ENCODE measurements at regions not wholly inside any gene's neighbourhood (a gene's known extent, or its start where the extent isn't known, plus 50 kb on each side); places are given as distances from the start of the nearest gene placed in this dataset.

DNA sequence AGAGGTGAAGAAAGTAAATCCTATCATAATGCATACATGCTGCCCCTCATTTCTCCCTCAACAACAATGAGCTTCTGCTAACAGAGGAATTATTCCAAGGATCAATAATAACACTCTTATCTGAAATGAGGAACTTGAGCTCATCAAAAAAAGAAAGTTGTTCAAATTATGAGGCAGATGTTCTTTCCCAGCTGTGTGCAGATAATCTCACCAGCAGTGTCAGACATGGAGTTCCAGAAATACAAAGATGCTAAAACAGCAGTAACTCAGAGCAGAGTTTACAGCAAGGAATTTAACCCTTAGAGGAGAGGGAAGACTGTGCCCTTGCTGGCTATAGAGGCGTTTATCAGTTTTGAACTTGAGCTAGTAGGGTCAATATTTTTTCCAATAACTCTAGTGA lies 153.1 kb downstream of the TRIM36 start:
- TF ChIP-seq JUND (IDR thresholded peaks at IDR 0.05; ENCODE audit: low read depth): no peak
- no peak for DNase-seq (ENCODE audit: low read depth in 1 of 2, low spot score in 1 of 2)
- in situ Hi-C loops (cut with HindIII; ENCODE audit: low pct_unique_long_range_greater_than_20kb, low sequenced_read_pairs): no loop called here

GRCh38 chr5:114999176-114999575 lies 170.5 kb downstream of the TRIM36 start:
- in situ Hi-C loops (cut with HindIII; ENCODE audit: low pct_unique_long_range_greater_than_20kb, low sequenced_read_pairs): no loop called here
- no peak for TF ChIP-seq JUND (IDR thresholded peaks at IDR 0.05; ENCODE audit: low read depth)

DNA sequence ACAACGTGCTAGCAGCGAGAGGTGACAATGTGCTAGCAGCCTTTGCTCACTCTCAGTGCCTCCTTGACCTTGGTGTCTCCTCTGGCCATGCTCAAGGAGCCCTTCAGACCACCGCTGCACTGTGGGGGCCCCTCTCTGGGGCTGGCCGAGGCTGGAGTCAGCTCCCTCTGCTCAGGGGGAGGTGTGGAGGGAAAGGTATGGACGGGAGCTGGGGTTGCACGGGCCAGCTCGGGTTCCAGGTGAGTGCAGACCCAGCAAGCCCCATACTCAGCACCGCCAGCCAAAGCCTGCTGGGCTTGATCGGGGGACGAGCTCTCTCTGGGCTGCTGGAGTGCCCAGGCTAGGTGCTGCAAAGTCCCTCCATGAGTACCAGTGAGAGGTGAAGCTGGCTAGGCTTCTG lies 180.2 kb downstream of the TRIM36 start:
- in situ Hi-C loops (cut with HindIII; ENCODE audit: low pct_unique_long_range_greater_than_20kb, low sequenced_read_pairs): no loop called here
- no peak for TF ChIP-seq JUND (IDR thresholded peaks at IDR 0.05; ENCODE audit: low read depth)
- DNase-seq (ENCODE audit: low read depth in 1 of 2, low spot score in 1 of 2): no peak

More at GRCh38 chr5:114999176-114999575, 170.5 kb downstream of the TRIM36 start:
- DNase-seq (ENCODE audit: low read depth in 1 of 2, low spot score in 1 of 2): no peak

DNA sequence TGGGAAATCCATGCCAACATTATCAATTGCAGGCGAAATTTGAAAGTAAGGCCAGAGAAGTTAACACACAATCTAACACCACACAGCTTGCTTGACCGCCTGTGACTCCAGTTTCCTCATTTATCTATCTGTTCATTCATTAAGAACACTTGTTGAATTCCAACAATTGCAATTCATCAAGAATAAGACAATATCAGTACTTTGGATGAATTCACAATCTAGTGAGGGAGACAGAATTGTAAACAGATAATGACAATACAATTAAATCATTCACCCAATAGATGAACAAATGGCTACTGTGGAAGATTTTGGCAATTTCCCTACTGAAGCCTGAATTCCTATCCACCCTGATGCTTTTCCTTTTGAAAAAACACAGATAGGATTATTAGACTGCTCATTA lies 181.6 kb downstream of the TRIM36 start:
- in situ Hi-C loops (cut with HindIII; ENCODE audit: low pct_unique_long_range_greater_than_20kb, low sequenced_read_pairs): no loop called here
- TF ChIP-seq JUND (IDR thresholded peaks at IDR 0.05; ENCODE audit: low read depth): no peak
- DNase-seq (ENCODE audit: low read depth in 1 of 2, low spot score in 1 of 2): no peak

- TF ChIP-seq JUND (IDR thresholded peaks at IDR 0.05; ENCODE audit: low read depth): no peak
- DNase-seq (ENCODE audit: low read depth in 1 of 2, low spot score in 1 of 2): no peak
- in situ Hi-C loops (cut with HindIII; ENCODE audit: low pct_unique_long_range_greater_than_20kb, low sequenced_read_pairs): no loop called here
These were observed 184.9 kb downstream of the TRIM36 start for GRCh38 chr5:114984796-114985195.

GRCh38 chr5:114981111-114981510 lies 188.6 kb downstream of the TRIM36 start:
- in situ Hi-C loops (cut with HindIII; ENCODE audit: low pct_unique_long_range_greater_than_20kb, low sequenced_read_pairs): no loop called here
- no peak for TF ChIP-seq JUND (IDR thresholded peaks at IDR 0.05; ENCODE audit: low read depth)
- DNase-seq (ENCODE audit: low read depth in 1 of 2, low spot score in 1 of 2): no peak

- in situ Hi-C loops (cut with HindIII; ENCODE audit: low pct_unique_long_range_greater_than_20kb, low sequenced_read_pairs): no loop called here
- TF ChIP-seq JUND (IDR thresholded peaks at IDR 0.05; ENCODE audit: low read depth): no peak
- no peak for DNase-seq (ENCODE audit: low read depth in 1 of 2, low spot score in 1 of 2)
These were observed 191.6 kb downstream of the TRIM36 start for GRCh38 chr5:114977979-114978573.

DNA sequence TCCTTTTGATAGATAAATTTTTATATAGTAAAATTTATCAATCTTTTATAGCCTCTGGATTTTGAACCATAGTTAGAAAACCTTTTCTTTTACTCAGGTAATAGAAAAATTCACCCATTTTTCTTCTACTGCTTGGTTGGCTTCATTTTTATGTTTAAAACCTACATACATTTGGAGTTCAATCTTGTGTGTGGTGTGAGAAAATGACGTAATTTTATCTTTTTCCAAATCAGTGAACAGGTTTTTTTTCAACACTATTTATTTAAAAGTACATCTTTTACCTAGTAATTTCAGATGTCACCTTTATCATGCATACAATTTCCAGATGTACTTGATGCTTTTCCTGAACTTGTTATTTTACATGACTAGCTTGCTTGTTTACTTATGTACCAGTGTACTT lies 200.2 kb downstream of the TRIM36 start:
- in situ Hi-C loops (cut with HindIII; ENCODE audit: low pct_unique_long_range_greater_than_20kb, low sequenced_read_pairs): no loop called here
- DNase-seq (ENCODE audit: low read depth in 1 of 2, low spot score in 1 of 2): no peak
- TF ChIP-seq JUND (IDR thresholded peaks at IDR 0.05; ENCODE audit: low read depth): no peak

DNA sequence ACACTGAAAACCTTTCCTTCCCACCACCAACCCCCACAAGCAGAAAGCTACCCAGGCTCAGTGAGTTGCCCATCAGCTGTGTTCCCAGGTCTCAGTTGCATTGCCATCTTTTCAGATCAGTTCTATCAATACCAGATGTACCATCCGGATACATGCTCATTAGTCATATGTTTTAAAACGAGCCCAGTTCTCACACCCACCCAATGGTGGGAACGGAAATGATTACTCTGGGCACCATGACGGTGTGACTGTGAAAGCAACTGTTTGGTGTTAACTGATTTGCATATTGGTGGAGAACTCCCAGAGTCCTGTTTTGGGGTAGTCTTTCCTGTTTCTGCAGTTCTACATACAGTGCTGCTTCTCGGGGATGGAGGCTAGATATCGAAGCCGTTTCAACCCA lies 212.3 kb downstream of the TRIM36 start:
- no peak for TF ChIP-seq JUND (IDR thresholded peaks at IDR 0.05; ENCODE audit: low read depth)
- DNase-seq (ENCODE audit: low read depth in 1 of 2, low spot score in 1 of 2): no peak
- in situ Hi-C loops (cut with HindIII; ENCODE audit: low pct_unique_long_range_greater_than_20kb, low sequenced_read_pairs): no loop called here

DNA sequence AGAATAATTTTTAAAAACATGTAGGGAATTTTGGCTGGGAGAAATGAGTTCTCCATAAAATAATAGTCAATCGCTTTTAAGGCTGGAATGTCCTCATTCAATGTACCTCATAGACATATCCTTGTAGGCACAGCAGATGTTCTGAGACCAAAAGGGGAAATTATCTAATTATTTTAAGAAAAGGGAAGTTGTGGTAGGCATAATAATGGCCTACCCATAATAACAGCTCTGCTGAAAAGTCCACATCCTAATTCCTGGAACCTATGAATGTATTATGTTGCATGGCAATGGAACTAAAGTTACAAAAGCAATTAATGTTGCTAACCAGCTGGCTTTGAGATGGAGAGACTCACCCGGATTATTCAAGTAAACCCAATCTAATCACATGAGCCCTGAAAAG lies 216.1 kb downstream of the TRIM36 start:
- DNase-seq (ENCODE audit: low read depth in 1 of 2, low spot score in 1 of 2): no peak
- in situ Hi-C loops (cut with HindIII; ENCODE audit: low pct_unique_long_range_greater_than_20kb, low sequenced_read_pairs): no loop called here
- TF ChIP-seq JUND (IDR thresholded peaks at IDR 0.05; ENCODE audit: low read depth): no peak

GRCh38 chr5:114952876-114953275 lies 216.8 kb downstream of the TRIM36 start:
- in situ Hi-C loops (cut with HindIII; ENCODE audit: low pct_unique_long_range_greater_than_20kb, low sequenced_read_pairs): no loop called here
- TF ChIP-seq JUND (IDR thresholded peaks at IDR 0.05; ENCODE audit: low read depth): no peak

GRCh38 chr5:114949756-114950155 lies 220.0 kb downstream of the TRIM36 start:
- in situ Hi-C loops (cut with HindIII; ENCODE audit: low pct_unique_long_range_greater_than_20kb, low sequenced_read_pairs): no loop called here
- TF ChIP-seq JUND (IDR thresholded peaks at IDR 0.05; ENCODE audit: low read depth): no peak
- DNase-seq (ENCODE audit: low read depth in 1 of 2, low spot score in 1 of 2): no peak

More at GRCh38 chr5:114952876-114953275, 216.8 kb downstream of the TRIM36 start:
- DNase-seq (ENCODE audit: low read depth in 1 of 2, low spot score in 1 of 2): no peak

DNA sequence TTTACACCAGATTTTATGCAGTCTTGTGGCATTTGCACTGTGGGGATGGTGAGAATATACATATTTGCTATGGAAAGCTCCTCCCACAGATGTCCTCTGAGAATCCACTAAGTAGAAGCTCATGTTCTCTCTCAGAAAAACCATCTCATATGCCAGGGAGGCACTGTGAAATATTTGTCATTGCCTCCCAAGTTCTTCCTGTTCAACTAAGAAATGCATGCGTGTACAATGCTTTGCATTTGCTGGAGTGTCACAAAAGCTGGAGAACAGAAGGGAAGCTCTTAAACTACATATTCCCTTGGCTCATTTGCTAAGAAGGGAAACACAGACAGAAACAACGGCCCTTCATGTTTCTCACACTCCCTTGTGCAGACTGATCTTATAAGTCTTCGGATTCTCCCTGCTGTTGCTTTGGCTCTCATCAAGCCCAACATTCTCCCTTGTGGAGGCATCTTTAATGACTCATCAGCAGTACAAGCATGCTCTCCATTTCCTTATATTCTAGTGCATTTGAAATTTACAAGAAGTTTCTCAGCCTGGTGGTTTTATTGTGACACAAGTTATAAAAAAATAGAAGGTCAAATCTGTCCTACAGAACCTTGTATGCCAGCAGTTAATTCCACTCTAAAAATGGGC lies 220.6 kb downstream of the TRIM36 start:
- TF ChIP-seq JUND (IDR thresholded peaks at IDR 0.05; ENCODE audit: low read depth): no peak
- in situ Hi-C loops (cut with HindIII; ENCODE audit: low pct_unique_long_range_greater_than_20kb, low sequenced_read_pairs): no loop called here
- no peak for DNase-seq (ENCODE audit: low read depth in 1 of 2, low spot score in 1 of 2)

DNA sequence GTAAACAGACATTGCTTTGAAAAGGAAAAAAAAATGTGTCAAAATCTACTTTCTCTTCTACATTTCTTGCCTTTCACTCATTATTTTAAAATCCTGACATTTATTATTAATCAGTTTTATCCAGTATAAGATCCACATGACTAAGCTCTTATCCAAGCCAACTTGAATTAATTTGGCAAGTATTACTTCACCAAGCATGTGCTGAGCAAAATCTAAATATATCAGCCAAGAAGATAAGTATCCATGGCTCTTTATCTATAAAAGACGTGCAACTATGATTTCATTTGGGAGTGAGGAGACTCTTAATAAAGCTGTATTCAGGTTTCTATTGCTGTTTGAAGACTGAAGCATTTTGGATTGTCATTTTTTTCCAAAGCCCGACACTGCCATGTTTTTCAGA lies 221.3 kb downstream of the TRIM36 start:
- in situ Hi-C loops (cut with HindIII; ENCODE audit: low pct_unique_long_range_greater_than_20kb, low sequenced_read_pairs): no loop called here
- DNase-seq (ENCODE audit: low read depth in 1 of 2, low spot score in 1 of 2): no peak
- no peak for TF ChIP-seq JUND (IDR thresholded peaks at IDR 0.05; ENCODE audit: low read depth)
